ENCODE measurements at regions not wholly inside any gene's neighbourhood (a gene's known extent, or its start where the extent isn't known, plus 50 kb on each side); places are given as distances from the start of the nearest gene placed in this dataset.

DNA sequence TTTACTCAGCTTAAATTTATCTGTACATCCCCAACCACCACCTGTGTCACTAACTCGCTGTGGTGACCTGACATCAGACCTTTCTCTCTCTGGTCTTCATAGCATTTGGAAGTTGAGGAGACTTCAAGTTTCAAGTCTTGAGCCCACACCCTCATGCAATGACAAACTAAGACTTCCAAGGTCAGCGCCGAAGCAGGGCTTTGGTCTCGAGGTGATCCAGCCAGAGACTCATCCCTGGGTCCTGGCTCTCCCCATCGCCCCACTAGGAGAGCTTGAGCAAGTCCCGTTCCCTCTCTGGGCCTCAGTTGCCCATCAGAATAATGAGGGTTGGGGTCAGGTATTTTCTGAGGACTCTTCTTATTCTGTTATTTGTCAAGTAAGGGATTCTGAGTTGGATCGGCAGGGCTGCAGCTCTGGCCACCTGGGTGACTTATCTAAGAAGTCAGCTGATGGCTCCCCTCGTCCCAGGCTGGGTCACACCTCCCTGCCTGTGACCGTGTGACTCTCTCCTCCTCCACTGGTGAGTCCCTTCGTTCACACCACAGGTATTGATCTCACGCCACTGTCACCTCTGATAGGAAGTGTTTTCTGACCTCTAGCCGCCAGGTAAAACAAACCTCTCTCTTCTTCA is 143.7 kb upstream of the RUNX3 start:
- H3K27ac ChIP-seq (ENCODE audit: low read depth, low read length), result no peak overlapping the region
- H3K9me3 ChIP-seq (ENCODE audit: low read length), result no peaks in the 10 kb centered on the region

DNA sequence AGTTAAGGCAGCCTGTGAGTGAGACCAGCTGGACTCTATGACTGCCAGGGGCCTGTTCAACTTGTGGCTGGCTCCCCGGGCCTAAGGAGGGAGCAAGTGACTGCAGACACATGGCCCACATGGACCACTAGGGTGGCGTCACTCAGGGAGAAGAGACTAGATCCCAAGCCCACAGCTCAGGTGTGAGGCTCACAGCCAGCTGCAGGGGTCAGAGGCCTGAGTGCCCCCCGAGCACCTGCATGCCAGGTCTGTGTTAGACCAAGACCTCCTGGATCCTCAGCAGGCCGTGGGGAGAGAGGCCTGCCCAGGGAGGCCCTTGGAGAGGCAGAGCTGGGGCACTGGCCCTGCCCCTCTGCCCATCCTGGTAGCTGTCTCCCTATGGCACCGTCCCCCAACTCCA is 142.4 kb upstream of the RUNX3 start:
- Histone ChIP-seq H3K36me3 (ENCODE audit: insufficient read depth, low read length) (no peaks in the 10 kb centered on the region), H3K27ac (ENCODE audit: low read depth, low read length) (no peak overlapping the region), H3K4me3 (ENCODE audit: low read depth in 1 of 2, low read length in 2 of 2) (no peak overlapping the region), H3K4me1 (ENCODE audit: insufficient read depth, low read length) (no peaks in the 10 kb centered on the region), H3K9me3 (ENCODE audit: low read length) (no peaks in the 10 kb centered on the region), H3K9ac (ENCODE audit: low read length) (no peak overlapping the region), H3K27me3 (ENCODE audit: control insufficient read depth in 1 of 2, insufficient read depth in 2 of 2, low read length in 2 of 2) (no peaks in the 10 kb centered on the region)

More for the DNA sequence above, 143.7 kb upstream of the RUNX3 start:
- H3K36me3 ChIP-seq (ENCODE audit: insufficient read depth, low read length), result no peaks in the 10 kb centered on the region
- no peaks in the 10 kb centered on the region for H3K4me1 ChIP-seq (ENCODE audit: insufficient read depth, low read length)
- no peak overlapping the region for H3K4me3 ChIP-seq (ENCODE audit: low read depth in 1 of 2, low read length in 2 of 2)
- H3K27me3 ChIP-seq (ENCODE audit: control insufficient read depth in 1 of 2, insufficient read depth in 2 of 2, low read length in 2 of 2), result no peaks in the 10 kb centered on the region
- no peak overlapping the region for H3K9ac ChIP-seq (ENCODE audit: low read length)

DNA sequence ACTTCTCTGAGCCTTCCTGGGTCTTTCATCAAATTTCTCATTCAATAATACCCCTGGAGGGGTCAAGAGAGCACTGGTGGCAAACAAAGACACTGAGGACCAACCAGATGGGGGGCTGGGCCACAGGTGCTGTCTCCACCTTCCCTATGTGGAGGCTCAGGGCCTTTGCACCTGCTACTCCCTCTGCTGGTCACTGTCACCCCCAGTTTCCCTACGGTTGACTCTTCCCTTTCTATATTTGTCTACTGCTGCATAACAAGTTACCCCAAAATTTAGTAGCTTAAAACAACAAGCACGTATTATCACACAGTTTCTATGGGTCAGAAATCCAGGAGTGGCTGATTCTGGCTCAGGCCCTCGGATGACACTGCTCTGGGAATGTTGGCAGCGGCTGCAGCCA is 138.8 kb upstream of the RUNX3 start:
- Histone ChIP-seq H3K4me1 (ENCODE audit: insufficient read depth, low read length) (no peaks in the 10 kb centered on the region), H3K27ac (ENCODE audit: low read depth, low read length) (no peak overlapping the region), H3K4me3 (ENCODE audit: low read depth in 1 of 2, low read length in 2 of 2) (no peak overlapping the region), H3K9me3 (ENCODE audit: low read length) (no peaks in the 10 kb centered on the region), H3K36me3 (ENCODE audit: insufficient read depth, low read length) (no peaks in the 10 kb centered on the region), H3K9ac (ENCODE audit: low read length) (no peak overlapping the region), H3K27me3 (ENCODE audit: control insufficient read depth in 1 of 2, insufficient read depth in 2 of 2, low read length in 2 of 2) (no peaks in the 10 kb centered on the region)

DNA sequence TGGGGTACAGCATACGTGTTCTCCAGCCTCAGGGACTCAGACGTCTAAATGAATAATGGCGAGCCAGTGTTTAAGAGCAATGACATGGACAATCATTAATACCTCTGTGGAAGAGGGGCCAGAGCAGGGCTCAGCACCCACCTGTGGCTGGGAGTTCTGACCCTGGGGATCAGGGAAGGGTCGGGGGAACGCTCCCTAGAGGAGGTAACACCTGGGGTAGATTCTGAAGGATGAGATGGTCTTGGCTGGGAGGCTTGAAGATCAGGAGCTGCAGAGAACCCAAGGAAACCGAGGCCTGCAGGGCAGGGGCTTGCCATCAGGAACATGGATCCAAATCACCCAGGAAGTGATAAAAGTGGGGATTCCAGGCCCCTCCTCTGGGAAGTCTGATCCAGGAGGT is 138.2 kb upstream of the RUNX3 start:
- no peaks in the 10 kb centered on the region for H3K4me1 ChIP-seq (ENCODE audit: insufficient read depth, low read length)
- no peaks in the 10 kb centered on the region for H3K27me3 ChIP-seq (ENCODE audit: control insufficient read depth in 1 of 2, insufficient read depth in 2 of 2, low read length in 2 of 2)
- H3K9ac ChIP-seq (ENCODE audit: low read length), result no peak overlapping the region
- no peaks in the 10 kb centered on the region for H3K36me3 ChIP-seq (ENCODE audit: insufficient read depth, low read length)
- no peak overlapping the region for H3K27ac ChIP-seq (ENCODE audit: low read depth, low read length)
- H3K4me3 ChIP-seq (ENCODE audit: low read depth in 1 of 2, low read length in 2 of 2), result no peak overlapping the region
- H3K9me3 ChIP-seq (ENCODE audit: low read length), result no peaks in the 10 kb centered on the region

DNA sequence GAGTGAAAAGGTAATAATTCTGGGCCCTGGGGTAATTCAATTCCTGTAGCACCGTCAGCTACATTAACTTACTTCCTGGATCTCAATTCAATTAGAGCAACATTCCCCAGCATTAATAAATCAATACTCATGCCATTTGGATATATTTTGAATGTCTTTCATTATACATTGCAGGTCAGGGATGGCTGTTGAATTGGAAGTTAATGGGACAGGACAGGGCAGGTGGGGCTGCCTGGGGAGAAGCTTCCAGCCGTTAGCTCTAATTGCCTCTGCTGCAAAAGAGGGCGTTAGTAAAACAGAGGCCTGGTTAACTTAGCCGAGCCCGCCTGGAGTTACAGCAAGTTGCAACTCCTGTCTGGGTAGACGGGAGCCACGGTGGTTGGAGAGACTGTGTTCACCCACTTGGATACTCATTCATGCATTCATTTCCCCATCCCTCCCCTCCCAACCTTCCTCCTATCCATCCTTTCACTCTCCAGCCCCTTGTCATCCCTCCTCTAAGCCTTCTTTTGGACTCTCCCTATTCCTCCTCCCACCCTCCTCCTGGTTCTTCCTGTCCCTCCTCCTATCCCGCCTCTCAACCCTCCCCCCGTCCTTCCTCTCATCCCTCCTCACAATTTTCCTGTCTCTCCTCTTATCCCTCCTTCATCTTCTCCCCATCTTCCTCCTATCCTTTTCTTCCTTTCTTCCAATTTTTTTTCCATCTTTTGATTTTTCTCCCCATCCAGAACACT is 137.6 kb upstream of the RUNX3 start:
- no peak overlapping the region for H3K27ac ChIP-seq (ENCODE audit: low read depth, low read length)
- H3K27me3 ChIP-seq (ENCODE audit: control insufficient read depth in 1 of 2, insufficient read depth in 2 of 2, low read length in 2 of 2), result no peaks in the 10 kb centered on the region
- H3K36me3 ChIP-seq (ENCODE audit: insufficient read depth, low read length), result no peaks in the 10 kb centered on the region
- no peaks in the 10 kb centered on the region for H3K4me1 ChIP-seq (ENCODE audit: insufficient read depth, low read length)
- H3K9ac ChIP-seq (ENCODE audit: low read length), result no peak overlapping the region
- H3K9me3 ChIP-seq (ENCODE audit: low read length), result no peaks in the 10 kb centered on the region
- H3K4me3 ChIP-seq (ENCODE audit: low read depth in 1 of 2, low read length in 2 of 2), result no peak overlapping the region

DNA sequence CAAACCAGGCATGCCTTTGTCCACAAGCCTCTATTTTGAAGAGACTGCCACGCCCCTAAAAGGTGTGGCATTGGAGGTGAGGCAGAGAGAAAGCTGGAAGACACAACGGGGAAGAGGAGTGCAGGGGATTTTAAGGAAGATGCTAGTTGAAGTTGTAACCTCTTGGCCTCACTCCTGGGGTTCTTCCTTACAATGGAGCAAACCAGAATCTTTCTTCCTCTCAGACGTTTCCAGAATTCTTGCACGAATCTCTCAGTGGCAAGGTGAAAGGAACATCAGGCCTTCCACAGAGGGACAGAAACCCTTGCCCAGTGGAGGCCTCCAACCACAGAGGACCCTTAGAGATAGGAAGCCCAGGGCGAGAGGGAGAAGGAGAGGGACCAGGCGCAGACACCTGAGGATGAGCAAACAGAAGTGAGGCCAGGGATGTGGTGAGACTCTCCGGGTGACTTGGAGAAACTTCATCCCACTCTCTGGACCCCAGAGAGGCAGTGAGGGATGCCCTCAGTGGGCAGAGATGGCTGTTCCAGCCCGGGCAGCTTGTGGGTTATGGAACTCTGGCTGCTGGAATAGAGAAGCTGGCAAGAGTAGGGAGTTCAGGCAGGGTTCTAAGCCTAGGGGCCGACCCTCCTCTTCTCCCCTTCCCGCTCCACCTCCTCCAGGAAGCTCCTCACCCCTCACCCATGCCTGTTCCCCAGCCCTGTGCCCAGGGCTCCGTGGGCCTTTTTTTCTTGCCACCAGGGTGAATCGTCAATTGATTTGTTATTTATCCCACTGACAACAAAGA is 136.8 kb upstream of the RUNX3 start:
- H3K27me3 ChIP-seq (ENCODE audit: control insufficient read depth in 1 of 2, insufficient read depth in 2 of 2, low read length in 2 of 2), result no peaks in the 10 kb centered on the region
- H3K36me3 ChIP-seq (ENCODE audit: insufficient read depth, low read length), result no peaks in the 10 kb centered on the region
- no peak overlapping the region for H3K27ac ChIP-seq (ENCODE audit: low read depth, low read length)
- no peak overlapping the region for H3K4me3 ChIP-seq (ENCODE audit: low read depth in 1 of 2, low read length in 2 of 2)
- H3K4me1 ChIP-seq (ENCODE audit: insufficient read depth, low read length), result no peaks in the 10 kb centered on the region
- H3K9ac ChIP-seq (ENCODE audit: low read length), result no peak overlapping the region
- H3K9me3 ChIP-seq (ENCODE audit: low read length), result no peaks in the 10 kb centered on the region

DNA sequence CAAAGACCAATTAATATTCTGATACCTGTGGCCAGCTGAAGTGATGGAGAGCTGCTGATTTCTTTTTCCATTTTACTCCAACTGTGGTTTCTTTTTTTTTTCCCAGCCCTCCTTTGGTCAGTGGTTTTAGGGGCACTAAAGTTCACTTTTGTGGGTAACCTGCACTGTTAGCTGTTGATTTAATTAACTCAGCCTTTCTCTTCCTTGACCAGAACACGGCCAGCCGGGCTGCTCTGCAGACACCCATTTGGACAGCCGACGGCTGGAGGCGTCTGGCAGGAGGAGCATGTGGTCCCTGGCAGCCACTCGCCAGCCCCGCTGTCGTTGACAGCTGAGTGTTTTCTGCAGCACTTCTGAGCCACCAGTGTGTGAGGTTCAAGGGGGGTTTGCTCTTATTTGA is 136.2 kb upstream of the RUNX3 start:
- Histone ChIP-seq H3K9me3 (ENCODE audit: low read length) (no peaks in the 10 kb centered on the region), H3K4me3 (ENCODE audit: low read depth in 1 of 2, low read length in 2 of 2) (no peak overlapping the region), H3K9ac (ENCODE audit: low read length) (no peak overlapping the region), H3K27me3 (ENCODE audit: control insufficient read depth in 1 of 2, insufficient read depth in 2 of 2, low read length in 2 of 2) (no peaks in the 10 kb centered on the region), H3K36me3 (ENCODE audit: insufficient read depth, low read length) (no peaks in the 10 kb centered on the region), H3K4me1 (ENCODE audit: insufficient read depth, low read length) (no peaks in the 10 kb centered on the region), H3K27ac (ENCODE audit: low read depth, low read length) (no peak overlapping the region)

DNA sequence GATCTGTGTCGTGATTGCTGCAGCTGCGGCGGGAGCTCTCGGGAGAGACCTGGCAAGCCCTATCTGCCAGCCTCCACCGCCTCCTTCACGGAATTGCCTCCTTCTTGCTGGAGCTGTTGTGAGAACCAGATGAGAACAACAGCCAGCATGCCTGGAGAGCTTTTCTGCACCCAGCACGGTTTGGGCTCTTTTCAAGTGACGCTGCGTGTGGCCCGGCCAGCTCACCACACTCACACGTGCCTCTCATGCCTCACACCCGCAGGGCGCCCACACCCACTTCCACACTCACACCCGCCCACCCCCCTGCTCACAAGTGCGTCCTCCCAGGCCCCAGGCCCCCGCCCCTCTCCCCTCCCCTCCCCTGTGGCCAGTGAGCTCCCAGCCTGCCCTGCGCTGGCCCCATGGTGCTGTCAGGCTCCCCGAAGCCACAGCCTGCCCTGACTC is 135.7 kb upstream of the RUNX3 start:
- H3K36me3 ChIP-seq (ENCODE audit: insufficient read depth, low read length), result no peaks in the 10 kb centered on the region

DNA sequence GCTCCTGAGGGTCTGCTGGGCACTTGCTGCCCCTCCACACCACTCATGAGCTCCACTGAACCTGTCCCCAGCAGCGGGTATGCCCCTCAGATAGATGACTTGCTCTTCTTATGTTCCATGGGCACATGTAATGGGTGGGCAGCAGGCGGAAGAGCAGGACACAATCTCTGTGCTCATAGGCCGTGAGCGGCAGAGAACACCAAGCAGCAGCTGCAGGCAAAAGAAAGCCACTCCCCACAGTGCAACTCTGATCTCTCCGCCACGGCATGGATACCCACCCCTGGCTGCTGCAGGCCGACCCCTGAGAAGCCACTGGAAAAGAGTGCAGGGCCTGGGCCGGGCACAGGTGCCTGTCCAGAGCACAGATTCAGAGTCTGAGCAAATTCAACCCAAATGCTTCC is 135.2 kb upstream of the RUNX3 start:
- H3K9ac ChIP-seq (ENCODE audit: low read length), result no peak overlapping the region
- no peak overlapping the region for H3K27ac ChIP-seq (ENCODE audit: low read depth, low read length)
- H3K9me3 ChIP-seq (ENCODE audit: low read length), result no peaks in the 10 kb centered on the region
- H3K4me1 ChIP-seq (ENCODE audit: insufficient read depth, low read length), result no peaks in the 10 kb centered on the region
- H3K36me3 ChIP-seq (ENCODE audit: insufficient read depth, low read length), result no peaks in the 10 kb centered on the region
- no peaks in the 10 kb centered on the region for H3K27me3 ChIP-seq (ENCODE audit: control insufficient read depth in 1 of 2, insufficient read depth in 2 of 2, low read length in 2 of 2)
- no peak overlapping the region for H3K4me3 ChIP-seq (ENCODE audit: low read depth in 1 of 2, low read length in 2 of 2)

More for the DNA sequence above, 135.7 kb upstream of the RUNX3 start:
- Histone ChIP-seq H3K4me1 (ENCODE audit: insufficient read depth, low read length) (no peaks in the 10 kb centered on the region), H3K9me3 (ENCODE audit: low read length) (no peaks in the 10 kb centered on the region), H3K27ac (ENCODE audit: low read depth, low read length) (no peak overlapping the region), H3K27me3 (ENCODE audit: control insufficient read depth in 1 of 2, insufficient read depth in 2 of 2, low read length in 2 of 2) (no peaks in the 10 kb centered on the region), H3K4me3 (ENCODE audit: low read depth in 1 of 2, low read length in 2 of 2) (no peak overlapping the region), H3K9ac (ENCODE audit: low read length) (no peak overlapping the region)

DNA sequence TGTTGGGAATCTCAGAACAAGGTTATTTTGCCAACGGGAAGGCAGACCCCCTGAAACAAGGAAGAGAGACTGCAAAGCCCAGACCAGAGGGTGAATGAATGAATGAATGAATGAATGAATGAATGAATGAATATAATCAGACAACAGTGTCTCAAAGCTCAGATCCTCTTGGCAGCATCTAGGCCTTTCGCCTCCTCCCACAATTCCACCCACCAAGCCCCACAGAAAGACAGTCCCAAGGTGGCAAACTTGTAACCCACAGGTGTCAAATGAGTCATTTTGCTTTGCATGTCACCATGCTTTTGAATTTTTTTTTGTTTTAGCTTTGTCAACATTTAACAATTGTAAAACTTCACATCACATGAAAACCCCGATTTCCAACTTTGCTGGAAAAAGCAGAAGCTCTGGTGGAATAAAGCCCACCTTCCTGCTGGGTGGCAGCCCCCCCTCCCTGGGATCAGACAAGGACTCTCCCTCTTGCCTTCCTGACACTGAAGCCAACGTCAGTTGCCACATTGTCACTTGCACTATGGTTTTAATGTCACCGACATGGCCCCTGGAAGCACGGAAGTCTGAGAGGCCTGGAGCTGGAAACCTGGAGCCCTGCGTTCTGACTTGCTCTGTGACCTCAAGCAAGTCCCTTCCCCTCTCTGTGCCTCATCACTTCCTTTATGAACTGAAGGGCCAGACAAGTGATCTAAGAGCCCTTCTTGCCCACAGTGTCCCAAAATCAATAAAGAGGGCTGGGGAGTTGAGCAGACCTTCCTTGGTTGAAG is 134.6 kb upstream of the RUNX3 start:
- no peak overlapping the region for H3K27ac ChIP-seq (ENCODE audit: low read depth, low read length)
- no peaks in the 10 kb centered on the region for H3K4me1 ChIP-seq (ENCODE audit: insufficient read depth, low read length)
- H3K9me3 ChIP-seq (ENCODE audit: low read length), result no peaks in the 10 kb centered on the region
- no peaks in the 10 kb centered on the region for H3K27me3 ChIP-seq (ENCODE audit: control insufficient read depth in 1 of 2, insufficient read depth in 2 of 2, low read length in 2 of 2)
- no peak overlapping the region for H3K9ac ChIP-seq (ENCODE audit: low read length)
- H3K36me3 ChIP-seq (ENCODE audit: insufficient read depth, low read length), result no peaks in the 10 kb centered on the region
- H3K4me3 ChIP-seq (ENCODE audit: low read depth in 1 of 2, low read length in 2 of 2), result no peak overlapping the region
